HCT116 (cell line): ENCODE measurements at regions not wholly inside any gene's neighbourhood (a gene's known extent, or its start where the extent isn't known, plus 50 kb on each side); places are given as distances from the start of the nearest gene placed in this dataset.
A peak's percentile ranks its signal among the peaks of the same experiment; 100 is the strongest.

Experiments used
- CTCF ChIP-seq, 3 experiments: fragments of 200-600 bp in 1 of 3; sonication (generic) in 1 of 3; IDR thresholded peaks in 2 of 3; conservative IDR thresholded peaks in 1 of 3; 2 replicates each; pipeline ENCODE4 v1.5.1; 2012 to 2017; ENCODE audit warnings: low read depth in 2 of 3, low read length in 2 of 3, antibody characterized with exemption in 1 of 3, borderline replicate concordance in 1 of 3, control low read depth in 1 of 3, mild to moderate bottlenecking in 1 of 3, mixed read lengths in 1 of 3, mixed run types in 1 of 3, moderate library complexity in 1 of 3; ENCODE audit not compliant: insufficient read depth in 1 of 3
- EGR1 ChIP-seq: IDR thresholded peaks from 2 replicates; pipeline ENCODE4 v1.6.1; 2012; ENCODE audit warnings: low read depth
- EZH2phosphoT487 ChIP-seq: fragments of 200-600 bp; IDR thresholded peaks from 2 replicates; pipeline ENCODE4 v1.6.1; 2018; ENCODE audit warnings: antibody characterized with exemption, borderline replicate concordance
- POLR2A ChIP-seq: IDR thresholded peaks from 2 replicates; pipeline ENCODE4 v1.7.0; 2011; ENCODE audit warnings: borderline replicate concordance; ENCODE audit not compliant: insufficient read depth, insufficient read length; ENCODE audit errors: extremely low read depth
- SIN3A ChIP-seq: IDR thresholded peaks from 2 replicates; pipeline ENCODE4 v1.6.1; 2012; ENCODE audit warnings: low read depth

- TF ChIP-seq EGR1 (no peak), CTCF (IDR thresholded peaks at IDR 0.05 in 2 of 3, conservative IDR thresholded peaks at IDR 0.05 in 1 of 3; ENCODE audit: borderline replicate concordance in 1 of 3, insufficient read depth in 1 of 3, low read depth in 2 of 3, low read length in 2 of 3) (0 out of 6 replicates have a peak, but pooled peaks of 1 of the 3 experiments have one; percentile 8), SIN3A (no peak), POLR2A (no peak), EZH2phosphoT487 (no peak)
Observed at GRCh38 chr10:110358869-110359629, 54.3 kb upstream of the SMNDC1 start.
